ENCODE measurements at regions not wholly inside any gene's neighbourhood (a gene's known extent, or its start where the extent isn't known, plus 50 kb on each side); places are given as distances from the start of the nearest gene placed in this dataset.
A peak's percentile ranks its signal among the peaks of the same experiment; 100 is the strongest.

- DNase-seq (ENCODE audit: insufficient read length, low spot score) = no peak
- FAIRE-seq = no peak
- TF ChIP-seq POLR2AphosphoS5 (IDR thresholded peaks at IDR 0.05; ENCODE audit: low read depth, low read length) (no peak), POU2F2 (IDR thresholded peaks at IDR 0.05; ENCODE audit: low read depth, low read length) (no peak), SPI1 (IDR thresholded peaks at IDR 0.05; ENCODE audit: low read depth, low read length) (no peak), POLR2A (IDR thresholded peaks at IDR 0.05; ENCODE audit: low read depth, low read length) (no peak), TAF1 (IDR thresholded peaks at IDR 0.05; ENCODE audit: low read depth, low read length) (no peak), PAX5 (IDR thresholded peaks at IDR 0.05; ENCODE audit: insufficient read depth, low read length, severe bottlenecking) (no peak)
These were observed 530.8 kb upstream of the DIPK2B start for GRCh38 chrX:45731448-45731847.

- no peak for DNase-seq (ENCODE audit: insufficient read length, low spot score)
- no peak for FAIRE-seq
- TF ChIP-seq SPI1 (IDR thresholded peaks at IDR 0.05; ENCODE audit: low read depth, low read length) = no peak
- no peak for TF ChIP-seq POU2F2 (IDR thresholded peaks at IDR 0.05; ENCODE audit: low read depth, low read length)
- TF ChIP-seq POLR2A (IDR thresholded peaks at IDR 0.05; ENCODE audit: low read depth, low read length) = no peak
- TF ChIP-seq POLR2AphosphoS5 (IDR thresholded peaks at IDR 0.05; ENCODE audit: low read depth, low read length) = no peak
- TF ChIP-seq PAX5 (IDR thresholded peaks at IDR 0.05; ENCODE audit: insufficient read depth, low read length, severe bottlenecking) = no peak
- no peak for TF ChIP-seq TAF1 (IDR thresholded peaks at IDR 0.05; ENCODE audit: low read depth, low read length)
These were observed 527.1 kb upstream of the DIPK2B start for GRCh38 chrX:45727761-45728160.

- DNase-seq (ENCODE audit: insufficient read length, low spot score) (no peak), FAIRE-seq (no peak)
- TF ChIP-seq SPI1 (IDR thresholded peaks at IDR 0.05; ENCODE audit: low read depth, low read length) (no peak), POLR2AphosphoS5 (IDR thresholded peaks at IDR 0.05; ENCODE audit: low read depth, low read length) (no peak), POLR2A (IDR thresholded peaks at IDR 0.05; ENCODE audit: low read depth, low read length) (no peak), TAF1 (IDR thresholded peaks at IDR 0.05; ENCODE audit: low read depth, low read length) (no peak), POU2F2 (IDR thresholded peaks at IDR 0.05; ENCODE audit: low read depth, low read length) (no peak), PAX5 (IDR thresholded peaks at IDR 0.05; ENCODE audit: insufficient read depth, low read length, severe bottlenecking) (no peak)
These were observed 521.8 kb upstream of the DIPK2B start for GRCh38 chrX:45722471-45722870.

- no peak for TF ChIP-seq POLR2AphosphoS5 (IDR thresholded peaks at IDR 0.05; ENCODE audit: low read depth, low read length)
- TF ChIP-seq POLR2A (IDR thresholded peaks at IDR 0.05; ENCODE audit: low read depth, low read length) = no peak
- no peak for TF ChIP-seq POU2F2 (IDR thresholded peaks at IDR 0.05; ENCODE audit: low read depth, low read length)
- FAIRE-seq = peak; percentile 13
- DNase-seq (ENCODE audit: insufficient read length, low spot score) = no peak
These were observed 519.2 kb upstream of the DIPK2B start for GRCh38 chrX:45719751-45720501.

GRCh38 chrX:45718676-45719075 is 518.0 kb upstream of the DIPK2B start:
- FAIRE-seq = no peak
- TF ChIP-seq PAX5 (IDR thresholded peaks at IDR 0.05; ENCODE audit: insufficient read depth, low read length, severe bottlenecking) (no peak), POLR2A (IDR thresholded peaks at IDR 0.05; ENCODE audit: low read depth, low read length) (no peak), POU2F2 (IDR thresholded peaks at IDR 0.05; ENCODE audit: low read depth, low read length) (no peak), SPI1 (IDR thresholded peaks at IDR 0.05; ENCODE audit: low read depth, low read length) (no peak), TAF1 (IDR thresholded peaks at IDR 0.05; ENCODE audit: low read depth, low read length) (no peak), POLR2AphosphoS5 (IDR thresholded peaks at IDR 0.05; ENCODE audit: low read depth, low read length) (no peak)

GRCh38 chrX:45716750-45717149 is 516.1 kb upstream of the DIPK2B start:
- DNase-seq (ENCODE audit: insufficient read length, low spot score) (no peak), FAIRE-seq (no peak)
- TF ChIP-seq SPI1 (IDR thresholded peaks at IDR 0.05; ENCODE audit: low read depth, low read length) = no peak
- no peak for TF ChIP-seq PAX5 (IDR thresholded peaks at IDR 0.05; ENCODE audit: insufficient read depth, low read length, severe bottlenecking)
- no peak for TF ChIP-seq POLR2A (IDR thresholded peaks at IDR 0.05; ENCODE audit: low read depth, low read length)
- TF ChIP-seq POLR2AphosphoS5 (IDR thresholded peaks at IDR 0.05; ENCODE audit: low read depth, low read length) = no peak
- TF ChIP-seq POU2F2 (IDR thresholded peaks at IDR 0.05; ENCODE audit: low read depth, low read length) = no peak
- no peak for TF ChIP-seq TAF1 (IDR thresholded peaks at IDR 0.05; ENCODE audit: low read depth, low read length)

More at GRCh38 chrX:45718676-45719075, 518.0 kb upstream of the DIPK2B start:
- DNase-seq (ENCODE audit: insufficient read length, low spot score) = no peak

GRCh38 chrX:45715748-45716147 is 515.1 kb upstream of the DIPK2B start:
- no peak for DNase-seq (ENCODE audit: insufficient read length, low spot score)
- FAIRE-seq = no peak

GRCh38 chrX:45714866-45715265 is 514.2 kb upstream of the DIPK2B start:
- DNase-seq (ENCODE audit: insufficient read length, low spot score) (no peak), FAIRE-seq (no peak)
- TF ChIP-seq PAX5 (IDR thresholded peaks at IDR 0.05; ENCODE audit: insufficient read depth, low read length, severe bottlenecking) = no peak
- TF ChIP-seq POU2F2 (IDR thresholded peaks at IDR 0.05; ENCODE audit: low read depth, low read length) = no peak
- TF ChIP-seq POLR2A (IDR thresholded peaks at IDR 0.05; ENCODE audit: low read depth, low read length) = no peak
- TF ChIP-seq TAF1 (IDR thresholded peaks at IDR 0.05; ENCODE audit: low read depth, low read length) = no peak
- no peak for TF ChIP-seq SPI1 (IDR thresholded peaks at IDR 0.05; ENCODE audit: low read depth, low read length)
- TF ChIP-seq POLR2AphosphoS5 (IDR thresholded peaks at IDR 0.05; ENCODE audit: low read depth, low read length) = no peak

More at GRCh38 chrX:45715748-45716147, 515.1 kb upstream of the DIPK2B start:
- no peak for TF ChIP-seq POLR2A (IDR thresholded peaks at IDR 0.05; ENCODE audit: low read depth, low read length)

GRCh38 chrX:45712067-45712466 is 511.4 kb upstream of the DIPK2B start:
- no peak for FAIRE-seq
- TF ChIP-seq POLR2A (IDR thresholded peaks at IDR 0.05; ENCODE audit: low read depth, low read length) (no peak), PAX5 (IDR thresholded peaks at IDR 0.05; ENCODE audit: insufficient read depth, low read length, severe bottlenecking) (no peak), TAF1 (IDR thresholded peaks at IDR 0.05; ENCODE audit: low read depth, low read length) (no peak), POLR2AphosphoS5 (IDR thresholded peaks at IDR 0.05; ENCODE audit: low read depth, low read length) (no peak), POU2F2 (IDR thresholded peaks at IDR 0.05; ENCODE audit: low read depth, low read length) (no peak), SPI1 (IDR thresholded peaks at IDR 0.05; ENCODE audit: low read depth, low read length) (no peak)
- no peak for DNase-seq (ENCODE audit: insufficient read length, low spot score)

GRCh38 chrX:45711231-45711630 is 510.6 kb upstream of the DIPK2B start:
- FAIRE-seq (no peak), DNase-seq (ENCODE audit: insufficient read length, low spot score) (no peak)
- no peak for TF ChIP-seq SPI1 (IDR thresholded peaks at IDR 0.05; ENCODE audit: low read depth, low read length)
- TF ChIP-seq PAX5 (IDR thresholded peaks at IDR 0.05; ENCODE audit: insufficient read depth, low read length, severe bottlenecking) = no peak
- TF ChIP-seq POU2F2 (IDR thresholded peaks at IDR 0.05; ENCODE audit: low read depth, low read length) = no peak
- no peak for TF ChIP-seq POLR2A (IDR thresholded peaks at IDR 0.05; ENCODE audit: low read depth, low read length)
